Activated gamma-delta T cell treated with Interleukin-2 at 50 U/mL for 16 hours (primary cell): ENCODE measurements at regions not wholly inside any gene's neighbourhood (a gene's known extent, or its start where the extent isn't known, plus 50 kb on each side); places are given as distances from the start of the nearest gene placed in this dataset.

ENCODE experiments used
- DNase-seq: peaks from one replicate; pipeline ENCODE4 v3.0.0-alpha.2; 2020

DNA sequence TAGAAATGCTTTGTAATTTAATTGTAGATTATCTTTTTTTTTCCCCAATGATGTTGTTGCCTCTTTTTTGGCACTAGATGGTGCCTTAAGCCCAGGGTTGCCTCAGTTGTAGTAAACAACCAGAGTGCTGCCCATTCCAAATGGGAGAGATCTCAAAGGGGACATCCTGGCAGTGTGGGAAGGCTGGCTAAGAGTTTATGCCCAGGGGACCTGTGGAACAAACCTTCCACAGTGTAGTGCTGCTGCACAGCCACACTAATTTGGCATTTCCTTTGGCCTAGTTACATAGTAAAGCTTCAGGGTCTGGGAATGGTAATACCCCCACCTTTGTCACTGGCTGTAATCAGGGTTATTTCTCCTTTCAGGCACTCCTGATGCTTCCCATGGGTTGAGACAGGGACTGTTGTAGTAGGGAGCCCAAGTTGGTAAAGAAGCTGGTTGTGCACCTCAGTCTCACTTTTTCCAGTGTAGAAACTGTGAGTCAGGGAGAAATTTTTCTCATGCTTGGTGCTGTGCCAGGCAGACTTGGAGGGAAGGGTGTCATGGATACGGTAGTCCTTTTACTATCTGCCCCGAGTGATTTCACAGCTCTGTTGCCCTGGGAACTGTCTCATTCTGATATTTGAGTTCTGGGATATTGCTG lies 177.8 kb upstream of the ECI2 start:
- DNase-seq, result no peak

GRCh38 chr6:4311976-4312860 lies 176.8 kb upstream of the ECI2 start:
- no peak for DNase-seq

DNA sequence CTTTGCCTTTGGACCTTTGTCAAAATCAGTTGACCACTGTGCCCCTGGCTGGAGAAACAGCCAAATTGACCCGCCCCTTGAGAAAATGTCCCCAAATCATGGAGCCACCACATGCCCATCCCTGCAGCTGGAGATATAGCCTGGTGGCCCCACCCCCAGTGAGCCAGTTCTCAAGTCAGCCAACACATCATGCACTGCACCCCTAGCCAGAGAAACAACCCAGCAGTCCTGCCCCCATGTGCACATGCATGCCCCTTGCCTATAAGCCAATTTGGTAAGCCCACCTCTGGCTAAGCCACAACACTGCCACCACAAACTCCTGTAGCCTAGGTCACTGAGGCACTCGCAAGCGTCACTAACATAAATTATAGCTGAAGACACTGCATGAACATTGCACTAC lies 174.2 kb upstream of the ECI2 start:
- DNase-seq, result no peak

DNA sequence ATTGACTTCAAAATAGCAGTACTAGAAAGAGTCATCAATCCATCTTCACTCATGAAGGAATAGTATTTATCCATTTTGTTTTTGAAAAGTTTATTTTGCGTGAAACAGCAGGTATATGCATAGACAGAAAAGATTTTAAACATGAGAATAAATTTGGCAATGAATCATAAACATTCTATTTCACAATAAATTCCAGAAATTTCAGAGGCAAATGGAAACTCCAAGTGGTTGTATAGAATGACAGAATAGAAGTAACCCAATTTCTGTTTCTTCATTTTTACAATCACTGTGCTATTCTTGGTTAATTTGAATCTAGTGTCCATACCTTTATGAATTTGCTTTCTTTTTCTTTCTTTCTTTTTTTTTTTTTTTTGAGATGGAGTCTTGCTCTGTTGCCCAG lies 173.0 kb upstream of the ECI2 start:
- no peak for DNase-seq

DNA sequence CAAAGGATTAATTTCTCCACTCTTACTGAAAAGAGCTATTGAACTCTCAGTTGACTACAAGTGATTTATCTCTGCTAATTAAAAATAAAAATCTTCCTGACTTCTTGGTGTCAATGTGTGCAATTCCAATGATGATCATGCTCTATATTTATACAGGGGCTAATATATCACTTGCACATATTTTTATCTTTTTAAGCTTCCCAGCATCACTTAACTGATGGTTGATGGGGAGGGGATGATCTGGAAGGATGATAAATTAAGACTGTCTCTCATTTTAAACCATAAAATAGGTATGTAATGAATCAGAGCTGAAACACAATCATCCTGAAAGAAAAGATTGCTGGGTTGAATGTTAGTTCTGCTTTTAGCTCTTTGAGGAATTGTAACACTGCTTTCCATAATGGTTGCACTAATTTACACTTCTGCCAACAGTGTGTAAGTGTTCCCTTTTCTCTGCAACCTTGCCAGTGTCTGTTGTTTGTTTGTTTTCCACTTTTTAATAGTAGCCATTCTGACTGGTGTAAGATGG lies 169.6 kb upstream of the ECI2 start:
- DNase-seq, result no peak

GRCh38 chr6:4303638-4304037 lies 168.3 kb upstream of the ECI2 start:
- no peak for DNase-seq

DNA sequence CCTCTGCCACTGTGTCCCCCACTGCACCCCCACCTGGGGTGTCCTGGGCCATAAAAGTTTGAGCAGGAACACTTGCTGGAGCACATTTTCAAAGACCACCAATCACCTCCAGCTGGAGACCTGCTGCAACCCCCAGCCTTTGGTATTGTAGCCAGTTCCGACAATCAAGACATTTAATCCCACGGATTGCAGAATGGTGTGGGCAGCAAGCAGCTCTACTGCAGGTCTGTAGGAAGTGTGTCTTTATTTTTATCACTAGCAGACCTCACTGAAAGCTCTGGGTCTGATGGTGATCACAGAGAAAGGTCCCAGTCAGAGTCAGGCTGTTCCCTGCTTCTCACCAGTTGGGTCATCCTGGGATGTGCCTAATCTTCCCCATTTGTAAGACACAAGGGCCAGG lies 167.1 kb upstream of the ECI2 start:
- DNase-seq, result no peak

DNA sequence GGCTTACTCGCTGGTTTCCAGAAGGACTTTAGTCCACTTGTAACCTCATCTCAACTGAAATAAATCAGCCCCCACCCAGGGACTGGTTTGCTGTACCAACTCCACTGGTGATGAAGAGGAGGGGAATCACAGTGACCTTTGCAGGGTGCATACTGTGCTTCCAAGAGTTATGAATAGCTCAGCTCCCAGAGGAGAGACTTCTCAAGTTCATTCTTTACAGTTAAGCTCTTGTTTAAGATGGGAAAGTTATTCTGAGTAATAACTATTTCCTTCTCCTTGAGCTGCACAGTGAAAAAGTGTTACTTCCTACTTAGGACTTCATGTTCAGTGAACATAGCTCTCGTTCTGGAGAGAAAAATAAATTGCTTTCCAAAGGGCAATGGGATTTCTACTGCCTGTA lies 166.5 kb upstream of the ECI2 start:
- DNase-seq, result no peak

GRCh38 chr6:4300917-4301316 lies 165.5 kb upstream of the ECI2 start:
- no peak for DNase-seq

DNA sequence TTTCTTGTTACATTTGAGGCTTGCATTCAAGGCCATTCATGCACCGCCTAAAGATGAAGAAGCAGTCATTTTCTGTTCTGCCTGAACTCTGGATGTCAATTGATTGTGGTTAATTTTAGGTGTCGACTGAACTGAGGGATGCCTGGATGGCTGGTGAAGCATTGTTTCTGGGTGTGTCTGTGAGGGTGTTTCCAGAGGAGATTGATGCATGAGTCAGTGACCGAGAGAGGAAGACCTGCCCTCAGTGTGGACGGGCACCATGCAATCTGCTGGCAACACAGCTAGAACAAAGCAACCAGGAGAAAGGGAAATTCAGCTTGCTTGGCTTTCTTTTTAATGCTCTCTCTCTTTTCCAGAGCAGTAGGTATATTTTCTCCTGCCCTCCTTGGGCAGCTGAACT lies 164.1 kb upstream of the ECI2 start:
- no peak for DNase-seq

DNA sequence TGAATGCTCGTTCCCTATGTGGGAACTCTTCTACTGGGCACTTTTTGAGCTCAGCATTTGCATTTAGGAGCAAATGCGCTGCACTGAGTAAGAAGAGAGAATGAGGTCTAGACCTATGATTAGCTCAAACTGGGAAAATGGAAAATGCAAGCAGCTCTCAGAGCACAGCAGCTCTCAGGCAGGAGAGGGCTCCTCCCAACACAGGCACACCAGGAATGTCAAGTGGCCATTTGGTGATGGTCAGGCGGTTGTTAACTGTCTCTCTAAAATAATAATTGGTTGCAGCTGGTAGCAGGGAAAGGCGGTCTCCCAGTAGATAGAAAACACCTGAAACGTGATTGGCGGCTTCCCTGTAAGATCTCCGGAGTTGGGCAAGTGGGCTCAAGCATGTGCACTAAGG lies 162.0 kb upstream of the ECI2 start:
- DNase-seq, result no peak

DNA sequence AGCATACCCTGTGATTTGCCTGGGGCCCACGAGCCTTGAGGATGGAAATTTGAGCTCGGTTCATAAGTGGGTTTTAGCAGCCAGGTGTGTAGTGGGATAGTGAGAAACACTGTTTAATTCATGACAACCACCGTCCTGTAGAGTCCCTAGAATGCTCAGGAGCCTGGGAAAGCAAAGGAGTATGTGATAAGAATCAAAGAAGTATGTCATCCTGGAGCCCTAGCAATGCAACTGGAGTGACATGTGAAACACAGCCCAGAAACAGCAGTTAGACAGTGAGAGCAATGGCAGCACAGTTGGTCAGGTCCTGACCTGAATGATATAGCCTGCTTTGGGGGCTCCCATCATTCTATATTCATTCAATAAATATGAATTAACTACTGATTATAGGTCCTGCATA lies 161.2 kb upstream of the ECI2 start:
- DNase-seq, result no peak

- DNase-seq, result no peak
Measured at GRCh38 chr6:4295783-4296155, 160.4 kb upstream of the ECI2 start.

- no peak for DNase-seq
Measured at GRCh38 chr6:4295058-4295782, 159.8 kb upstream of the ECI2 start.

DNA sequence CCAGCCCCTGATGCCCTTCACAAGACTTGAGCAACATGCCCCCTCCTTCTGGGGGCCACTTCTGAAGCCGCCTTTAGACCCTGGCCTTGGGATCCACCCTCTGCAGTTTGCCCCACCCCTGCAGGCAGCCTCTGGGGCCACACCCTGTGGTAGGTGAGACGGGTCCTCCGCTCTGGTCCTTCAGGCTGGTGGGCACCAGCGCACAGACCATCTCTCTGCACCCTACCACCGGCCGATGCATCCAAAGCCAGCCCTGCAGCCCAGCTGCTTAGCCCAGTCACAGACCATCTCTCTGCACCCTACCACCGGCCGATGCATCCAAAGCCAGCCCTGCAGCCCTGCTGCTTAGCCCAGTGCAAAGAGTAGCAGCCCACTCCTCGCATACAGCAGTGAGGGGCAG lies 159.3 kb upstream of the ECI2 start:
- DNase-seq, result no peak

GRCh38 chr6:4291453-4292403 lies 156.4 kb upstream of the ECI2 start:
- no peak for DNase-seq

GRCh38 chr6:4289770-4290320 lies 154.5 kb upstream of the ECI2 start:
- DNase-seq, result no peak

GRCh38 chr6:4287811-4288244 lies 152.5 kb upstream of the ECI2 start:
- no peak for DNase-seq

GRCh38 chr6:4287372-4287771 lies 152.0 kb upstream of the ECI2 start:
- DNase-seq, result no peak

DNA sequence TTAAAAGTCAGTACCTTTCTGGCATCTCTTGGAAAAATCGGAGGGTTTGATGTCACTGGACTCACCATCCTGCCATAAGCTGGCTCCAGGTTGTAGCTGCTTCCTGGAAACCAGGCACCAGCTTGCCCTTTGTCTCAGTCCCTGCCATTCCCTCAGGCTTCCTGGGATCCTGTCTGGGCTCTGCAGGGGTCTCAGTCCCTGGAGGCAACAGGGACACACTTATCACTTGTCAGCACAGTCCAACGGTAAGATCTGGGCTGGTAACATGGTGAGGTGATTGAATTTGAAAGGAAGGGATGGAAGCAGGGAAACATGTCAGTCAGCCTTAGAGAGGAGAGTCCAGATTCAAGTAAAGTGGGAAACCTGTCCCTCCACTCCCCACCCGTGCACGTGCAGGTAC lies 147.6 kb upstream of the ECI2 start:
- DNase-seq, result no peak

DNA sequence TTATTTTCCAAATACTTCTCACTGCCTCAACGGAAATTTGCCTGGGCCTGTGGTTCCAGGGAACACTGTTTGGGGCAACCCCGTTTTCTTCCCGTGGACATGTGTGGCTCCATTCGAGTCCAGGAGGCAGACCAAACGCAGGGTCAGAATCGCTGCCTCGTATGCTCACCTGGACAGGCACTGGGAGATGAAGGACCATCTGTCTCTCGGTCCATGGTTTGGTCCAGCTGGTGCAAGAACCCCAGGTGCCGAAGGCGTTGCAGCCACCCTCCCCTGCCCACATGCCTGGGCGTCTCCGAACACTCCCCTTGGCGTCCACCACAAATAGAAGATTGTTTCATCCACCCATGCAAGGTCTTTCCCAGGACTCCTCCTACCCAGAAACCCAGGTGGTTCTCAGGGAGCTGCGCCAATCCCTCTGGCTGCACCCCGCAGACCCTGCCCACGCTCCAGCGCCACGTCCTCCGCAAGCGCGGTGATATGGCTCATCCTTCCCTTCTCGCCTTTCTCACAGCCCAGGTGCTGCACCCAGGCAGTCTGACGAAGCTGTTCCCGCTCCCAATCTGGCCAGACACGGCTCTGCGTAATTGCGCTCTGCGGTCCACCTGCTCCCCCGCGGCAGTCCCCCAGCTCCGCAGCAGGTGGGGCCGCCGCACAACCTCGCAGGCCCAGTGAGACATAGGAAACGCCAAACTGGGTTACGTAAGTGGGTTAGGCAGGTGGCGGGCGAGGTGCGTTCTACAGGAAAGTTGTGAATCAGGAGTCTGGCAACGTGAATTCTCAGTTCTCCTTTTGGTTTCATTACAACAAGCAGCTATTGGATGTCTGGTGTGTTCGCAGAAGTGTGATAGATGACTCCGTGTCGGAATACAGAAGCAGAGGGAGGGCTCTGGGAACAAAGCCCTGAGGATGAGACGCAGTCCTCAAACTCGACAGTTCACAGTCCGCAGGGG lies 146.2 kb upstream of the ECI2 start:
- DNase-seq, result no peak
